Esophagus muscularis mucosa (tissue), 4 donors: ENCODE measurements at regions not wholly inside any gene's neighbourhood (a gene's known extent, or its start where the extent isn't known, plus 50 kb on each side); places are given as distances from the start of the nearest gene placed in this dataset.

Experiments
- DNase-seq: peaks from one replicate; pipeline ENCODE4 v3.0.0-alpha.2; 2017; ENCODE audit errors: extremely low spot score
- H3K27ac ChIP-seq, 4 donors: fragments of 200-600 bp; sonication (generic); replicated peaks in 1 of 4; 1 replicate in 3 of 4; 2 replicates in 1 of 4; pipeline ENCODE4 v1.5.1; 2016 to 2019; ENCODE audit warnings: mild to moderate bottlenecking in 1 of 4
- H3K27me3 ChIP-seq, 4 donors: fragments of 200-600 bp; sonication (generic); one replicate each; pipeline versions ENCODE4 v1.5.1 to v1.6.0; 2016 to 2019
- H3K36me3 ChIP-seq, 4 donors: fragments of 200-600 bp; sonication (generic); one replicate each; pipeline ENCODE4 v1.5.1; 2016 to 2019
- H3K4me1 ChIP-seq, 4 donors: fragments of 200-600 bp; sonication (generic); one replicate each; pipeline ENCODE4 v1.5.1; 2016 to 2019
- H3K4me3 ChIP-seq, 4 donors: fragments of 200-600 bp; sonication (generic); 1 replicate in 2 of 4; 2 replicates in 2 of 4; pipeline ENCODE4 v1.5.1; 2016 to 2019; ENCODE audit warnings: mild to moderate bottlenecking in 4 of 4, moderate library complexity in 1 of 4
- H3K9me3 ChIP-seq, 4 donors: fragments of 200-600 bp; sonication (generic); 1 replicate in 3 of 4; 2 replicates in 1 of 4; pipeline ENCODE4 v1.5.1; 2016 to 2019
- EP300 ChIP-seq: sonication (generic); formaldehyde crosslinking; IDR thresholded peaks from one replicate; pipeline ENCODE4 v1.6.1; 2017; ENCODE audit warnings: antibody characterized with exemption
- POLR2A ChIP-seq: fragments of 450-650 bp; IDR thresholded peaks from one replicate; pipeline ENCODE4 v1.6.1; 2017; ENCODE audit warnings: antibody characterized with exemption, moderate library complexity, mild to moderate bottlenecking, low read depth
- POLR2AphosphoS5 ChIP-seq, 2 donors: sonication (generic); formaldehyde crosslinking; IDR thresholded peaks; one replicate each; pipeline ENCODE4 v1.6.1; 2017; ENCODE audit warnings: antibody characterized with exemption in 2 of 2
- WGBS: methylation state at CpG from one replicate; pipeline ENCODE4 v1.1.5; 2018; 5-methylcytosine and 5-hydroxymethylcytosine counted together
- intact Hi-C: fragments of 100-400 bp; cut with DNase I; formaldehyde crosslinking; loops from one replicate; pipeline ENCODE4 v1.15.1; 2023
- TF ChIP-seq, protein P1 (sequence below), 3 experiments: fragments of 200-600 bp in 2 of 3; fragments of 450-650 bp in 1 of 3; sonication (generic) in 2 of 3; IDR thresholded peaks; one replicate each; pipeline ENCODE4 v1.5.1; 2017 to 2019; ENCODE audit warnings: antibody characterized with exemption in 3 of 3, mild to moderate bottlenecking in 2 of 3, moderate library complexity in 1 of 3

- peaks cover 0 to 34% (median 0%) of the 10 kb centered on the region in 4 donors for H3K27me3 ChIP-seq
- H3K9me3 ChIP-seq, result no peaks in the 10 kb centered on the region
- no peak overlapping the region for H3K27ac ChIP-seq
- H3K4me3 ChIP-seq, result no peak overlapping the region
- intact Hi-C loops, result no loop called here
- 56% methylated on average over 8 of the region's 8 CpGs for WGBS
- TF ChIP-seq POLR2AphosphoS5 (IDR thresholded peaks at IDR 0.05) (no peak), EP300 (no peak), POLR2A (no peak)
- TF ChIP-seq, protein P1, sequence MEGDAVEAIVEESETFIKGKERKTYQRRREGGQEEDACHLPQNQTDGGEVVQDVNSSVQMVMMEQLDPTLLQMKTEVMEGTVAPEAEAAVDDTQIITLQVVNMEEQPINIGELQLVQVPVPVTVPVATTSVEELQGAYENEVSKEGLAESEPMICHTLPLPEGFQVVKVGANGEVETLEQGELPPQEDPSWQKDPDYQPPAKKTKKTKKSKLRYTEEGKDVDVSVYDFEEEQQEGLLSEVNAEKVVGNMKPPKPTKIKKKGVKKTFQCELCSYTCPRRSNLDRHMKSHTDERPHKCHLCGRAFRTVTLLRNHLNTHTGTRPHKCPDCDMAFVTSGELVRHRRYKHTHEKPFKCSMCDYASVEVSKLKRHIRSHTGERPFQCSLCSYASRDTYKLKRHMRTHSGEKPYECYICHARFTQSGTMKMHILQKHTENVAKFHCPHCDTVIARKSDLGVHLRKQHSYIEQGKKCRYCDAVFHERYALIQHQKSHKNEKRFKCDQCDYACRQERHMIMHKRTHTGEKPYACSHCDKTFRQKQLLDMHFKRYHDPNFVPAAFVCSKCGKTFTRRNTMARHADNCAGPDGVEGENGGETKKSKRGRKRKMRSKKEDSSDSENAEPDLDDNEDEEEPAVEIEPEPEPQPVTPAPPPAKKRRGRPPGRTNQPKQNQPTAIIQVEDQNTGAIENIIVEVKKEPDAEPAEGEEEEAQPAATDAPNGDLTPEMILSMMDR (IDR thresholded peaks at IDR 0.05), result no peak
- no peaks in the 10 kb centered on the region for H3K36me3 ChIP-seq
- H3K4me1 ChIP-seq, result no peaks in the 10 kb centered on the region
- DNase-seq, result no peak
Observed at GRCh38 chr13:53260594-53260993, 232.0 kb downstream of the OLFM4 start.

- Histone ChIP-seq H3K9me3 (no peaks in the 10 kb centered on the region), H3K36me3 (no peaks in the 10 kb centered on the region), H3K4me1 (no peaks in the 10 kb centered on the region), H3K4me3 (no peak overlapping the region), H3K27me3 (peaks cover 0 to 10% (median 0%) of the 10 kb centered on the region in 4 donors), H3K27ac (no peak overlapping the region)
- TF ChIP-seq POLR2A, result no peak
- TF ChIP-seq, protein P1 (IDR thresholded peaks at IDR 0.05), result no peak
- no peak for TF ChIP-seq POLR2AphosphoS5 (IDR thresholded peaks at IDR 0.05)
- no peak for TF ChIP-seq EP300
- intact Hi-C loops, result no loop called here
- DNase-seq, result no peak
Observed at GRCh38 chr13:53264751-53265385, 236.3 kb downstream of the OLFM4 start.

DNA sequence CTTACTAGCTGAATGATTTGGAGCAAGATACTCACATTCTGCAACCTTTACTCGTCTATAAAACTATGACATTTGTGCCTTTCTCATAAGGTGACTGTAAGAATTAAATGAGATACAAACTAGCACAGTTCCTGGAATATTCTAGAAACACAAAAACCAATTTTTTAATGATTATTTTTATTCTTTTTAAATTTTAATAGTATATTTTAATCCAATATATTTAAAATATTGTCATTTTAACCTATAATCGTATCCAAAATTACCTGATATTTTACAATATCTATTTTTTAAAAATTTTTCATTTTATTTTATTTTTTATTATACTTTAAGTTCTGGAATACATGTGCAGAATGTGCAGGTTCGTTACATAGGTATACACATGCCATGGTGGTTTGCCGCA, 238.1 kb downstream of the OLFM4 start:
- H3K9me3 ChIP-seq, result no peaks in the 10 kb centered on the region
- TF ChIP-seq, protein P1 (IDR thresholded peaks at IDR 0.05), result no peak
- TF ChIP-seq EP300 (no peak), POLR2AphosphoS5 (IDR thresholded peaks at IDR 0.05) (no peak), POLR2A (no peak)
- H3K27ac ChIP-seq, result no peak overlapping the region
- no peak for DNase-seq
- no peaks in the 10 kb centered on the region for H3K4me1 ChIP-seq
- no peaks in the 10 kb centered on the region for H3K36me3 ChIP-seq
- H3K27me3 ChIP-seq, result no peaks in the 10 kb centered on the region
- no peak overlapping the region for H3K4me3 ChIP-seq
- intact Hi-C loops, result no loop called here
- 86% methylated on average over 4 of the region's 4 CpGs for WGBS

- Histone ChIP-seq H3K36me3 (no peaks in the 10 kb centered on the region), H3K27me3 (no peaks in the 10 kb centered on the region), H3K9me3 (no peaks in the 10 kb centered on the region), H3K4me3 (no peak overlapping the region), H3K27ac (no peak overlapping the region), H3K4me1 (no peaks in the 10 kb centered on the region)
- intact Hi-C loops, result no loop called here
- no peak for DNase-seq
- WGBS, result 83% methylated on average over 6 of the region's 6 CpGs
- no peak for TF ChIP-seq EP300
- TF ChIP-seq POLR2A, result no peak
- no peak for TF ChIP-seq POLR2AphosphoS5 (IDR thresholded peaks at IDR 0.05)
- TF ChIP-seq, protein P1 (IDR thresholded peaks at IDR 0.05), result no peak
Observed at GRCh38 chr13:53269634-53270033, 241.0 kb downstream of the OLFM4 start.

DNA sequence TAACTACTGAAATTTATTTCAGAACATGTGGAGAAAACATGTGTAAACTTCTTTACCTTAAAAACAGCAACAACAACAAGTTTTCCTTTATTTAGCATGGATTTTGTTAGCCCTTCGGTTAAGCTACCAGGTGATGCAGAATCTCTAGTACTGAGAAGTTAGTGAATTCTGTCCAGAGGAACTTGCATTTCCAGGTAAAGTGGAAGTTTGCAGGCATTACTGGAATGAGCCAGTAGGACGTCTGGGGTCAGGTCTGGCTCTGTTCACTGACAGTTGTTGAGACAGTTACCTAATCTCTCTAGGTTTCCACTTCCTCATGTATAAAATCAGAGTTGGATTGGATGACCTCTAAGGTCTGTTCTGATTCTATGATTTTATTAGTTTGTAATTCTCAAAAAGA, 244.3 kb downstream of the OLFM4 start:
- no peak for DNase-seq
- no peak overlapping the region for H3K27ac ChIP-seq
- no peaks in the 10 kb centered on the region for H3K27me3 ChIP-seq
- intact Hi-C loops, result no loop called here
- TF ChIP-seq POLR2A, result no peak
- TF ChIP-seq EP300, result no peak
- no peak for TF ChIP-seq POLR2AphosphoS5 (IDR thresholded peaks at IDR 0.05)
- TF ChIP-seq, protein P1 (IDR thresholded peaks at IDR 0.05), result no peak
- 65% methylated on average over 2 of the region's 2 CpGs for WGBS
- no peaks in the 10 kb centered on the region for H3K9me3 ChIP-seq
- no peaks in the 10 kb centered on the region for H3K36me3 ChIP-seq
- H3K4me3 ChIP-seq, result no peak overlapping the region
- no peaks in the 10 kb centered on the region for H3K4me1 ChIP-seq
